GM21825 (cell line): ENCODE measurements at regions not wholly inside any gene's neighbourhood (a gene's known extent, or its start where the extent isn't known, plus 50 kb on each side); places are given as distances from the start of the nearest gene placed in this dataset.

ENCODE experiments used
- ATAC-seq: cut with Tn5 transposase; IDR thresholded peaks from one replicate; pipeline ENCODE4 v1.9.1; 2021; ENCODE audit warnings: mild to moderate bottlenecking, moderate library complexity; ENCODE audit not compliant: unreplicated experiment

DNA sequence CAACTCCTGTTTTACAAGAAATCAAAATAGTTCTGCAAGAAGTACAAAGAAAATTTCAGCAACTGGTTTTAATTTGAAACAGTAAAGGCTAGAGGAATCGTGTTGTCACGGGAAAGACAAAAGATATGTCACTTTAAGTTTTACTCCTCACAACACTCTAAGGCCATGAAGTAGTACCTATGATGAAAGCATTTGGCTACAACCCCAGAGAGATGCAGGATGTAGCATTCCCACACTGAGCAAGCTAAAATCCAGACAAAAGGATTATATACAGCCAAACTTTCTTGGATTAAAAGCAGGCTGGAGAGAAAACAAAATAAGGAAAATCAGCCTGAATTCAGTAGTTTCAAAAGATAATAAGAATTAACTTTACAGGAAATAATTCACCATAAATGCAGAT is 245.5 kb upstream of the STEAP1 start:
- no peak for ATAC-seq

GRCh38 chr7:89914711-89915110 is 239.6 kb upstream of the STEAP1 start:
- no peak for ATAC-seq

- ATAC-seq: no peak
These were observed 228.1 kb upstream of the STEAP1 start for GRCh38 chr7:89926194-89926593.

- no peak for ATAC-seq
These were observed 227.6 kb upstream of the STEAP1 start for GRCh38 chr7:89926701-89927100.

DNA sequence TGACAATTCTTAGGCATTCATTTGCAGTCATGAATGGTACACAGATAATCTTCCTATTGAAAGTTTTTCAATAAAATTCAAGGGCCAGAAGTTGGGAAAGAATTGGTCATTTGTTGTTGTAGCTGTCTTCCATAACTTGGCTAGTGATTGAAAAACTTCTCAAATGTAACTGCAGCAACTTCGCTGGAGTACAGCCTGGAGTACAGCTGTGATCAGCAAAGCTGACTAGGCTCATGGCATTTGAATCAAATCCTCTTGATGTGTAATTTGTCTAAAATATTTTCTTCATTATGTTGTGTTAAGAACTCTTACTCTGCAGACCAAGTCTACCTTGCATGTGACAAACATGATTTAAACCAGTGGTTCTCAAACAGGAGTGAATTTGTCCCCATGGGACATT is 226.5 kb upstream of the STEAP1 start:
- ATAC-seq: no peak

GRCh38 chr7:89928451-89928850 is 225.8 kb upstream of the STEAP1 start:
- ATAC-seq: no peak

GRCh38 chr7:89934101-89934500 is 220.2 kb upstream of the STEAP1 start:
- no peak for ATAC-seq

GRCh38 chr7:89943525-89944050 is 210.7 kb upstream of the STEAP1 start:
- no peak for ATAC-seq

GRCh38 chr7:89958525-89959068 is 195.7 kb upstream of the STEAP1 start:
- ATAC-seq: no peak

DNA sequence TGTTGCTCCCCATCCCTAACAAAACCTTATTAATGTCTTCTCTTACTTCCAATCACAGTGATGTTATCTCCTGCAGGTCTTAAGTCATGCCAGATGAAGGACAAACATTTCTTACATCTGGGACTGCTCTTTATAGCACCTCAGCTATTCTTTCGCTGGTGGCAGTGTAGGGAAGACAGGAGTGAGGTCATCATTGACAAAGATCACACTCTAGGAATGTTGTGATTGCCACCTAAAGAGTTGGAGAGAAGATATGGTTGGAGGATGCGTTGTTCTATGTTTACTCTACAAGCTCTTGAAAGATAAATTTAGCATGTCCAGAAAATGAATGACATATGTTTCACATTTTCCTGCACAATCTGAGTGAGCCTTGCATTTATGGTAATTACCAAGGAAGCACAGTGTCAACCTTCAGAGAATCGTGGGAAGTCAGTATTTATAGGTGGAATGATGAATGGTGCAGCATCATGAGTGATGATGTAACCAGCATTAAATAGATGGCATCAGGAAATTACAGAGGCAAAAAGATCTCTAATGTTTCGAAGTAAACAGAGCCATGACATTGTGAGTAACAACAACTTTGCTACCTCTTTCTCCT is 188.1 kb upstream of the STEAP1 start:
- no peak for ATAC-seq

DNA sequence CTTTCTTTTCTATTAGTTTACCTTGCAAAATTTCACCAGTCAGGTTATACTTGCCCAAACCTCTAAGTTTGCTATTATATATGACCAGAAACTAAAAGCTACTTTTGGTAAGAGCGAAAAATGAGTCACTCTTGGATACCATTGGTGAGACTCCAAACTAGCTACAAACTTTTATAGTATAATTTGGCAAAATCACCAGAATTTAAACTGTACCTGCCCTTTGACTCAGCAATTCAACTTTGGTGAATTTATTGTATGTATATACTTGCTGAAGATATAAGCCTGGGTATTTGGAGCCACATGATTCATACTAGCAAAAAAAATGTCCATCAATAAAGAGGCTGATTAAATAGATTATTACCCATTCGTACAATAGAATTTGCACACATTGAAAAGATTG is 178.7 kb upstream of the STEAP1 start:
- no peak for ATAC-seq

DNA sequence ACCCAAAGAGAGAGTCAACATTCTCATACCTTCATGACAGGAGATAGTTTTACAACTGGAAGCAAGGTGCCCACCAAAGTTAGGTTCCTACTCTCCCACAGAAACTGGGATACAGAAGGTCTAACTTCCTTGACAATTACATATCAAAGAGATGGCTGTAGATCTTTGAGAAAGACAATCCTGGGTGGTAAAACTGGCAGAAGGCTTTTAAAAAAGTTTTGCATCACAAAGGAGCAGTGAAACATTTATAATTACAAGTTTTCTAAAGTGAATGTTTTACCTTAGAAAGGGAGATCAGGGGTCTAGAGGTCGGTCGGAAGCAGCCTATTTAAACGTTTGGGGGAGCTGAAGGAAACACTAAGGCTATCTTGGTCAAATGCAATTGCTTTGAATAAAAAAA is 166.6 kb upstream of the STEAP1 start:
- ATAC-seq: no peak

DNA sequence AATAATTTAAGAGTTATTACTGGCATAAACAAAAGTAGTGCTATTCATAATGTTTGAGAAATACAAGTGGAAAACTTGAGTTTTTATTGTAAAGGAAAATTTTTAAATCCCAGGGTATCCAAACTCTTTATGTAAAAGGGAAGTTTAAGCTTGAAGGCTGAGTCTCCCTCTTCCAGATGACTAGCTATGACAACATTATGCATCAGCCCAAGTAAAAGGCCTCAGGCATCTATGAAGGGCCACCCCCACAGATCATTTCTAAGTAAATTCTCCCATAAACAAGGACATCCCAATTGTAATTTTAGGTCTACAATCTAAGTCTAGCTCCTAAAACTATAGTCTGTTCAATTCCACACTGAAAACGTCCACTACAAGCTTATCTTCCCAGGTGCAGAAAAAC is 166.2 kb upstream of the STEAP1 start:
- no peak for ATAC-seq

- ATAC-seq: no peak
These were observed 164.8 kb upstream of the STEAP1 start for GRCh38 chr7:89989454-89989853.

GRCh38 chr7:89994483-89994882 is 159.8 kb upstream of the STEAP1 start:
- ATAC-seq: no peak

GRCh38 chr7:89998554-89998953 is 155.7 kb upstream of the STEAP1 start:
- ATAC-seq: no peak

DNA sequence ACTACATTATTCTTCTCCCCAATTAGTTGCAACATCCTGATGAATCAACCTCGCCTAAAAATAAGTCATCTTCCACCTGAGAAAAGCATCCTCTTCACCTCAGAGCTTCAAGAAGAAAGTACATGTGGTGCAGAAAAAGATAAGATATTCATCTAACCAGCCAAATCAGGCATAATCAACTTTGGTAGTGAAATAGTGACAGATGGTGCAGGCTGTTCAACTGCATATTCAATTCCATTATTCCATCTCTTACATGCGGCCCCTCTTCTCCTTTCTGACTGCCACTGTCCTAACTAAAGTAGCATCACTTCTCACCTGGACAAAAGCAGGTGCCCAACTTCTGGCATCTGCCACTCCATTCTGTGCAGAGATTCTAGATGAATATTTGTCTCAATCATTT is 148.4 kb upstream of the STEAP1 start:
- ATAC-seq: no peak

GRCh38 chr7:90007001-90007654 is 147.1 kb upstream of the STEAP1 start:
- no peak for ATAC-seq

DNA sequence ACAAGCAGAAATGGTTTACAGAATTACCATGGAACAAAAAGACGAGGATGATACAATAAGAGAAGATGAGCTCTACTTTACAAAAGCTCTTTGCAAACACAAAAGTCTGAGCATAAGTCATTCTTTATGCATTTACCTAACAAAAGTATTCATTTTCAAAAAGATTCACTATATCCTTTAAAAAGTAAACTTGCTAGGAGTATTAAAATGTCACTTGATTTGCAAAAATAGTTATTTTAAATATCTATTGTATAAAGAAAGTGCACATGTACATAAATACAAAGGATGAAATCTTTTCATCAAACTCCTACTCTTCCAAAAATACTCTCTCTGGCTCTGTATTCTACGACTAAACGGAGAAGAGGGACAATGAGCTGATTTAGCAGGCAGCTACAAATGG is 146.4 kb upstream of the STEAP1 start:
- ATAC-seq: no peak

DNA sequence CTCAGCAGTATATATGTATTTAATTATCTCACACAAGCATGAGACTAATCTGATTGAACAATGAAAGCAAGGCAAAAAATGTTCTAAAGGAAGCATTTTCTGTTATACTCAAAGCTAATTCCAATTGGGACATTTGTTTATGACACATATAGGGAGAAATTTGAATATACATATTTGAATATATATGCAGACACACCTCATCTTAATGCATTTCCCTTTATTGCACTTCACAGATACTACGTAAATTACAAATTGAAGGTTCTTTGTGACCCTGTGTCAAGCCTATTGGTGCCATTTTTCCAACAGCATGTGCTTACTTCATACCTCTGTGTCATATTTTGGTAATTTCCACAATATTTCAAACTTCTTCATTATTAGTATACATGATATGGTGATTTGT is 132.1 kb upstream of the STEAP1 start:
- ATAC-seq: no peak

- ATAC-seq: no peak
These were observed 128.5 kb upstream of the STEAP1 start for GRCh38 chr7:90025771-90026170.

- no peak for ATAC-seq
These were observed 120.4 kb upstream of the STEAP1 start for GRCh38 chr7:90033850-90034249.

GRCh38 chr7:90053094-90053493 is 101.2 kb upstream of the STEAP1 start:
- no peak for ATAC-seq
